ENCODE measurements at regions not wholly inside any gene's neighbourhood (a gene's known extent, or its start where the extent isn't known, plus 50 kb on each side); places are given as distances from the start of the nearest gene placed in this dataset.

DNA sequence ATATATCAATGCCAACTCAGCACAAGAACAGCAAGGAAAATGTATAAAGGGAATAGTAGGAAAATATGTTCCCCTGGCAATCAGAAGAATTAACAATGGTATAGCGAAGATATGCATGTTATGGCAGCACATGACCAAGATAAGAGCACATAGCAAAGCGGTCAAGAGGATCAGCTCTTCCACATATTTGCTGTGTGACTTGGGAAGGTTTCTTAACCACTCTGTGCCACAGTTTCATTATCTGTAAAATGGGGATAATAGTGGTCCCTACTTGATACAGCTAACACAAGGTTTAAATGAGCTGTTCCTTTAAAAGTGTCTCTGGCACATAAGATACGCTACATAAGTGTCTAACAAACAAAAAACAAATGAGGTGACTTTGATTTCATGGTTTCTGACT is 77.9 kb upstream of the PIP5K1B start:
- no peaks in the 10 kb centered on the region for H3K4me1 ChIP-seq
- WGBS, 2 donors (ENCODE audit: low coverage in 1 of 2) = 89 to 100% methylated on average over 2 to 3 of the region's 3 CpGs
- in situ Hi-C loops (cut with MboI; ENCODE audit: low pct_ligation_motif_present in 1 of 4, low pct_unique_long_range_greater_than_20kb in 1 of 4, low sequenced_read_pairs in 3 of 4) (no loop called here), intact Hi-C loops (cut with DNase I; ENCODE audit: low total_unique reads) (no loop called here)
- no peaks in the 10 kb centered on the region for H3K36me3 ChIP-seq
- H3K27ac ChIP-seq = no peak overlapping the region
- no peak for DNase-seq
- TF ChIP-seq EP300 (IDR thresholded peaks at IDR 0.05; ENCODE audit: low read depth) (no peak), POLR2A (IDR thresholded peaks at IDR 0.05) (no peak), POLR2AphosphoS5 (IDR thresholded peaks at IDR 0.05) (no peak)
- TF ChIP-seq, protein P1, sequence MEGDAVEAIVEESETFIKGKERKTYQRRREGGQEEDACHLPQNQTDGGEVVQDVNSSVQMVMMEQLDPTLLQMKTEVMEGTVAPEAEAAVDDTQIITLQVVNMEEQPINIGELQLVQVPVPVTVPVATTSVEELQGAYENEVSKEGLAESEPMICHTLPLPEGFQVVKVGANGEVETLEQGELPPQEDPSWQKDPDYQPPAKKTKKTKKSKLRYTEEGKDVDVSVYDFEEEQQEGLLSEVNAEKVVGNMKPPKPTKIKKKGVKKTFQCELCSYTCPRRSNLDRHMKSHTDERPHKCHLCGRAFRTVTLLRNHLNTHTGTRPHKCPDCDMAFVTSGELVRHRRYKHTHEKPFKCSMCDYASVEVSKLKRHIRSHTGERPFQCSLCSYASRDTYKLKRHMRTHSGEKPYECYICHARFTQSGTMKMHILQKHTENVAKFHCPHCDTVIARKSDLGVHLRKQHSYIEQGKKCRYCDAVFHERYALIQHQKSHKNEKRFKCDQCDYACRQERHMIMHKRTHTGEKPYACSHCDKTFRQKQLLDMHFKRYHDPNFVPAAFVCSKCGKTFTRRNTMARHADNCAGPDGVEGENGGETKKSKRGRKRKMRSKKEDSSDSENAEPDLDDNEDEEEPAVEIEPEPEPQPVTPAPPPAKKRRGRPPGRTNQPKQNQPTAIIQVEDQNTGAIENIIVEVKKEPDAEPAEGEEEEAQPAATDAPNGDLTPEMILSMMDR (IDR thresholded peaks at IDR 0.05) = no peak
- no peaks in the 10 kb centered on the region for H3K27me3 ChIP-seq
- H3K4me3 ChIP-seq = no peak overlapping the region
- no peaks in the 10 kb centered on the region for H3K9me3 ChIP-seq

DNA sequence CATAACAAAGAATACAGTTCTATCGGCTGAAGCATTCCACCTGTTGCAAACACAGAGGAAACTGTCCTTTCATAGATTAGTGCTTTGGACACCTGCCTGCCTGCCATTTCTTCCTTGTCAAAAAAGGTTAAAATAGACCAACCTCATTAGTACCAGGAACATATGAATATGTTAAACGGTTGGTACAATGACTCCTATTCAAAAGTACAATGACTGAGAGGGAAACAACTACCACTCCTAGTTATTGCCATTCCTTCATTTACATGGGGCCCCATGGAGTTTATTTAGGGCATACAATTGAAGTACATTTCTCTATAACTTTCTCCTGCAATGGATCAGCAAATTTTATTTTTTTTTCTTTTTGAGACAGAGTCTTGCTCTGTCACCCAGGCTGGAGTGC is 77.4 kb upstream of the PIP5K1B start:
- no peaks in the 10 kb centered on the region for H3K4me1 ChIP-seq
- no peak overlapping the region for H3K27ac ChIP-seq
- TF ChIP-seq, protein P1 (IDR thresholded peaks at IDR 0.05) = no peak
- TF ChIP-seq POLR2AphosphoS5 (IDR thresholded peaks at IDR 0.05) = no peak
- TF ChIP-seq POLR2A (IDR thresholded peaks at IDR 0.05) = no peak
- TF ChIP-seq EP300 (IDR thresholded peaks at IDR 0.05; ENCODE audit: low read depth) = no peak
- DNase-seq = no peak
- H3K9me3 ChIP-seq = no peaks in the 10 kb centered on the region
- H3K27me3 ChIP-seq = no peaks in the 10 kb centered on the region
- H3K4me3 ChIP-seq = no peak overlapping the region
- no peaks in the 10 kb centered on the region for H3K36me3 ChIP-seq
- in situ Hi-C loops (cut with MboI; ENCODE audit: low pct_ligation_motif_present in 1 of 4, low pct_unique_long_range_greater_than_20kb in 1 of 4, low sequenced_read_pairs in 3 of 4) (no loop called here), intact Hi-C loops (cut with DNase I; ENCODE audit: low total_unique reads) (no loop called here)
- 38 to 66% methylated on average over 2 of the region's 2 CpGs for WGBS, 2 donors (ENCODE audit: low coverage in 1 of 2)

DNA sequence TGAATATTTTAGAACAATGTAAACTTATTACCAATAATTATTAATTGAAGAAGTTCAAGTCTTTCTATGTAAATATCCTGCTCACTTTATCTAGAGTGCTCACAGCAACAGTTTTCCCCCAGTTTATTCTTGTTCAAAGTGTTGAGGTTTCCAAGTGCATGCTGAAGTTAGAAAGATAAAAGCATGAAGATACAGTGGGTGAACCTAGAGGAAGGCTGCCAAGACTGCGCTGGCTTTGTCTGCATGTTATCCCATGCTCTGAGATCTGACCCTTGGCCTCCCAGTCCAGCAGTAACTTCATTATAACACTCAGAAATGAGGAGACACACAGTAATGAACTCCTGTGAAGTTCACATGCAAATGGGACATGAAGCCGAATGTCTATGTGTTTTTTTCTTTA is 76.0 kb upstream of the PIP5K1B start:
- no peaks in the 10 kb centered on the region for H3K4me1 ChIP-seq
- H3K27ac ChIP-seq = no peak overlapping the region
- in situ Hi-C loops (cut with MboI; ENCODE audit: low pct_ligation_motif_present in 1 of 4, low pct_unique_long_range_greater_than_20kb in 1 of 4, low sequenced_read_pairs in 3 of 4) (no loop called here), intact Hi-C loops (cut with DNase I; ENCODE audit: low total_unique reads) (no loop called here)
- no peak overlapping the region for H3K4me3 ChIP-seq
- no peak for DNase-seq
- H3K36me3 ChIP-seq = no peaks in the 10 kb centered on the region
- no peaks in the 10 kb centered on the region for H3K9me3 ChIP-seq
- H3K27me3 ChIP-seq = no peaks in the 10 kb centered on the region
- WGBS, 2 donors (ENCODE audit: low coverage in 1 of 2) = 52 to 65% methylated on average over 2 of the region's 2 CpGs
- no peak for TF ChIP-seq POLR2AphosphoS5 (IDR thresholded peaks at IDR 0.05)
- TF ChIP-seq, protein P1 (IDR thresholded peaks at IDR 0.05) = no peak
- TF ChIP-seq POLR2A (IDR thresholded peaks at IDR 0.05) = no peak
- no peak for TF ChIP-seq EP300 (IDR thresholded peaks at IDR 0.05; ENCODE audit: low read depth)

DNA sequence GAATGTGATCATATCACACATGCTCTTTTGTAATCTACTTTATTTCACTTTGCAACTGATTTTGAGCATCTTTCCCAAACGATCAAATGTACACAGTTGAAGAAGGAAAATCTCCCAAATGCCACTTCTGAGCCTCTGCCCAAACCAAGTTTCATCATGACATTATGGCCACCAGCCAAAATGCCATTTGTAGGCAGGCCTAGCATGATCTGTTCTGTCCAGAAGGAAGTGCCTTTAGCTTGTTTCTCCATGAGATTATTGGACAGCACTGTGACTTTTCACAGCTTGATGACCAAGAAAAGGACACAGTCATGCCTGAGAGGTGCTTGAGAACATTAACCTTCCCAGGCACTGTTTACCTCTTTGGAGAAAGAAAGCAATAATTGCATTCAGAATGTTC is 73.2 kb upstream of the PIP5K1B start:
- no peak overlapping the region for H3K4me3 ChIP-seq
- H3K27me3 ChIP-seq = no peaks in the 10 kb centered on the region
- in situ Hi-C loops (cut with MboI; ENCODE audit: low pct_ligation_motif_present in 1 of 4, low pct_unique_long_range_greater_than_20kb in 1 of 4, low sequenced_read_pairs in 3 of 4) = no loop called here
- H3K27ac ChIP-seq = no peak overlapping the region
- 54 to 56% methylated on average over 1 of the region's 1 CpG for WGBS, 2 donors (ENCODE audit: low coverage in 1 of 2)
- no peaks in the 10 kb centered on the region for H3K9me3 ChIP-seq
- no peak for DNase-seq
- TF ChIP-seq, protein P1 (IDR thresholded peaks at IDR 0.05) = no peak
- TF ChIP-seq POLR2AphosphoS5 (IDR thresholded peaks at IDR 0.05) (no peak), POLR2A (IDR thresholded peaks at IDR 0.05) (no peak), EP300 (IDR thresholded peaks at IDR 0.05; ENCODE audit: low read depth) (no peak)
- H3K36me3 ChIP-seq = no peaks in the 10 kb centered on the region
- intact Hi-C loops (cut with DNase I; ENCODE audit: low total_unique reads) = no loop called here
- peaks cover 0 to 3% (median 0%) of the 10 kb centered on the region in 4 donors for H3K4me1 ChIP-seq

Data from transverse colon (tissue), 4 donors.